ENCODE measurements at regions not wholly inside any gene's neighbourhood (a gene's known extent, or its start where the extent isn't known, plus 50 kb on each side); places are given as distances from the start of the nearest gene placed in this dataset.

DNA sequence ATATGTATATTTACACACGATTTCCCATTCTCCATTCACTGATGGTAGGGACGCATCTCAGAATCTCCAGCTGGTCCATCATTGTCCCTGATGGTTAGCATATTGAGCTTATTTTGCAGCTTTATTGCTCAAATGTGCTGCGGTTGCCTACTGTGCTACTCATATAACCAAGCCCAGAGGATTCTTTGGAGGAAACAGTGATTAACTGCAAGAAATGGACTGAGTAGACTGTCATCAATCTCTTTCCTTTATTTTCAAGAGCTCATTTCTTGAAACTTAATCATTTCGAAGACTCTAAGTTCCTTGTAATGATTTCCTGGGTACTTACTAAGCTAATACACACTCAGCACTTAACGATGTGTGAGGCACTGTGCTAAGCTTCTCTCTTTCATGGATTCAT is 119.0 kb downstream of the MAT2B start:
- TF ChIP-seq ELK1 (IDR thresholded peaks at IDR 0.05; ENCODE audit: low read depth, low read length): no peak
- no peak for TF ChIP-seq BCL3 (IDR thresholded peaks at IDR 0.05; ENCODE audit: borderline replicate concordance, insufficient read depth, low read depth, low read length, poor library complexity, severe bottlenecking)
- TF ChIP-seq CREB1 (IDR thresholded peaks at IDR 0.05; ENCODE audit: low read depth): no peak
- TF ChIP-seq, protein P1, sequence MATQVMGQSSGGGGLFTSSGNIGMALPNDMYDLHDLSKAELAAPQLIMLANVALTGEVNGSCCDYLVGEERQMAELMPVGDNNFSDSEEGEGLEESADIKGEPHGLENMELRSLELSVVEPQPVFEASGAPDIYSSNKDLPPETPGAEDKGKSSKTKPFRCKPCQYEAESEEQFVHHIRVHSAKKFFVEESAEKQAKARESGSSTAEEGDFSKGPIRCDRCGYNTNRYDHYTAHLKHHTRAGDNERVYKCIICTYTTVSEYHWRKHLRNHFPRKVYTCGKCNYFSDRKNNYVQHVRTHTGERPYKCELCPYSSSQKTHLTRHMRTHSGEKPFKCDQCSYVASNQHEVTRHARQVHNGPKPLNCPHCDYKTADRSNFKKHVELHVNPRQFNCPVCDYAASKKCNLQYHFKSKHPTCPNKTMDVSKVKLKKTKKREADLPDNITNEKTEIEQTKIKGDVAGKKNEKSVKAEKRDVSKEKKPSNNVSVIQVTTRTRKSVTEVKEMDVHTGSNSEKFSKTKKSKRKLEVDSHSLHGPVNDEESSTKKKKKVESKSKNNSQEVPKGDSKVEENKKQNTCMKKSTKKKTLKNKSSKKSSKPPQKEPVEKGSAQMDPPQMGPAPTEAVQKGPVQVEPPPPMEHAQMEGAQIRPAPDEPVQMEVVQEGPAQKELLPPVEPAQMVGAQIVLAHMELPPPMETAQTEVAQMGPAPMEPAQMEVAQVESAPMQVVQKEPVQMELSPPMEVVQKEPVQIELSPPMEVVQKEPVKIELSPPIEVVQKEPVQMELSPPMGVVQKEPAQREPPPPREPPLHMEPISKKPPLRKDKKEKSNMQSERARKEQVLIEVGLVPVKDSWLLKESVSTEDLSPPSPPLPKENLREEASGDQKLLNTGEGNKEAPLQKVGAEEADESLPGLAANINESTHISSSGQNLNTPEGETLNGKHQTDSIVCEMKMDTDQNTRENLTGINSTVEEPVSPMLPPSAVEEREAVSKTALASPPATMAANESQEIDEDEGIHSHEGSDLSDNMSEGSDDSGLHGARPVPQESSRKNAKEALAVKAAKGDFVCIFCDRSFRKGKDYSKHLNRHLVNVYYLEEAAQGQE (IDR thresholded peaks at IDR 0.05; ENCODE audit: low read depth, low read length): no peak

Data from GM12878 (cell line).